GM19324 (cell line): ENCODE measurements at regions not wholly inside any gene's neighbourhood (a gene's known extent, or its start where the extent isn't known, plus 50 kb on each side); places are given as distances from the start of the nearest gene placed in this dataset.
A peak's percentile ranks its signal among the peaks of the same experiment; 100 is the strongest.
"Not testable (repeated sequence)": the region's sequence is repeated elsewhere in the genome, so short reads cannot be mapped to it uniquely, and the experiment has no call there.

Source experiments
- ATAC-seq: cut with Tn5 transposase; IDR thresholded peaks from one replicate; pipeline ENCODE4 v1.9.1; 2021; ENCODE audit warnings: mild to moderate bottlenecking, moderate library complexity; ENCODE audit not compliant: unreplicated experiment, low FRiP score

GRCh38 chr3:17928502-17929145 lies 186.2 kb upstream of the TBC1D5 start:
- ATAC-seq, result no peak

GRCh38 chr3:17927036-17927435 lies 184.6 kb upstream of the TBC1D5 start:
- ATAC-seq, result no peak

DNA sequence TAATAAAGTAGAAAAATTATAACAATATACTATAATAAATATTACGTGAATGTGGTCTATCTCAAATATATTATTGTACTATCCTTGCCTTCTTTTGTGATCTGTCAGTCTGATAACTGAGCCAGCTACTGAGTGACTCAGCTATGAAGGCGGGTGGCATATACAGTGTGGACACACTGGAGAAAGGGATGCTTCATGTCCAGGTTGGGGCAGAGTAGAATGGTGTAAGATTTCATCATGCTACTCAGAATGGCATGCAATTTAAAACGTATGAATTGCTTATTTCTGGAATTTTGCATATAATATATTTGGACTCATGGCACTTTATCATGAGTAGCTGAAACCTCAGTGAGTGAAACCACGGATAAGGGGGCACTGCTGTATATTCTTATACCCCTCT lies 172.9 kb upstream of the TBC1D5 start:
- no peak for ATAC-seq

- no peak for ATAC-seq
Observed at GRCh38 chr3:17913359-17913758, 170.9 kb upstream of the TBC1D5 start.

GRCh38 chr3:17911986-17912760 lies 169.7 kb upstream of the TBC1D5 start:
- ATAC-seq, result no peak

DNA sequence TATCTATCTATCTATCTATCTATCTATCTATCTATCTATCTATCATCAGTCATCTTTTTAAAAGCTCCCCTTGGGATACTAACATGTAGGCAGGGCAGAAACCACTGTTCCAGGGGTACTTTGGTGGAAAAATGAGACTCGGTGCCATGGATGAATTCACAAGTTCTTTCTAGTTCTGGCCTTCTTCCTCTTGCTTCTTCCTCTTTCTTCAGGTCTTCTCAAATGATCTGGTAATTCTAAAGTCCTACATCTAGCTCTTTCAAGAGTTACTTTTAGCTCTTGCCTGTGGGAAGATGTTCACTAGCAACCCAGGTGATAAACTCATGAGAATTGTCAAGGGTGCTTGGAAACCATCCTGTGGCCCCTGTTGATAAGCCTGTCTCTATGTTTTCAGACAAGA lies 168.5 kb upstream of the TBC1D5 start:
- ATAC-seq, result no peak

DNA sequence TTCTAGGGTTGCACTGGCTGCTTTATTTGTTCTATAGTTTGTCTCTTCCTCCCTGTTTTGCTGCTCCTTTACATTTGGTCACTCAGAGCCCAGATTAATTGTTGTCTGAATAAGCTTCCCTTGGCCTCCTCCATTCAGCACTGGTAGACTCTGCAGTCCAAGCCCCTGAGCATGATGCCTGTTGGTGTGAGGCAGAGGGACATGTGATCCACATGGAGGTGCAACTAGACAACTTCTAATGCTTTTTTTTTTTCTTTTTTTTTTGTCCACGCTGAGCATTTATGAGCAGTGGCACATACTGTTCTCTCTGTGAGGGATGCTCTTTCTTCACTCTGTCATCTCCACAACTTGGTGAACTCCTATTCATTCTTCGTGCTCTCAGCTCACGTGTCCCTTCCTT lies 167.3 kb upstream of the TBC1D5 start:
- no peak for ATAC-seq

DNA sequence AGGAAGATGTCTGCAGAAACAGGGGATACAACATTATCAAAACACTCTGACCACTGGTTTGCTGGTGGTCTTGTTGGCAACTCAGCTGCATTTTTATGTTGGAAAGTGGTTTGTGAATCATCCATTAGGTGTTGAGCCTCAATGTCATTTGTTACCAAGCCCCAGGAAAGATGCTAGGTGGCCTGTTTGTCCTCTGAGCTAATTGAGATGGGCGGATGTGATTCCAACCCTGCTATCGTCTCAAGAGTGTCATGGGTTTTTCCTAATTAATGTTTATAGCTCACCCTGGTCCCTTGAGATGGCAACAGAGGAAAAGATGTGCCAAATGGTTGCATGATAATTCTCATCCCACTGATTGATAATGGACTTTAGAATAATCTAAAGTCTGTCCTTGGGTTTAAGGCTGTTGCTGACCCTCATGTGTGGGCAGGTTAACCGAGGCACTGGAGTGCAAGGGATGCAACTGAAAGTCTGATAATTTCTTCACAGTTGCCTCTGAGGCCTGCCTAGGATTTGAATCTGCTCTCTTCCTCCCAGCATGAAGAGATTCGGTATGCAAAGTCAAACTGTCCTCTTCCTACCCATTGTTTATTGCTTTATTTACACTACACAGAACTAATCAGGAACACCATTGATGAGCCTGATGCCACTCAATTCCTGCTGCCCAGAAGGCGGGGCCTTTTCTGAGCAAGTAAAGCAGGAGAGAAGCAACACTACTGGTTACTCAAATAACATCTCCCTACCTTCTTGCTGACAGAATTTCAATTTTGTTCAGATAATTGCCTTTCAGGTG lies 166.2 kb upstream of the TBC1D5 start:
- no peak for ATAC-seq

- ATAC-seq, result no peak
Observed at GRCh38 chr3:17905996-17906395, 163.6 kb upstream of the TBC1D5 start.

GRCh38 chr3:17901893-17902292 lies 159.5 kb upstream of the TBC1D5 start:
- no peak for ATAC-seq

- ATAC-seq, result peak; percentile 53
Observed at GRCh38 chr3:17894434-17895060, 152.1 kb upstream of the TBC1D5 start.

DNA sequence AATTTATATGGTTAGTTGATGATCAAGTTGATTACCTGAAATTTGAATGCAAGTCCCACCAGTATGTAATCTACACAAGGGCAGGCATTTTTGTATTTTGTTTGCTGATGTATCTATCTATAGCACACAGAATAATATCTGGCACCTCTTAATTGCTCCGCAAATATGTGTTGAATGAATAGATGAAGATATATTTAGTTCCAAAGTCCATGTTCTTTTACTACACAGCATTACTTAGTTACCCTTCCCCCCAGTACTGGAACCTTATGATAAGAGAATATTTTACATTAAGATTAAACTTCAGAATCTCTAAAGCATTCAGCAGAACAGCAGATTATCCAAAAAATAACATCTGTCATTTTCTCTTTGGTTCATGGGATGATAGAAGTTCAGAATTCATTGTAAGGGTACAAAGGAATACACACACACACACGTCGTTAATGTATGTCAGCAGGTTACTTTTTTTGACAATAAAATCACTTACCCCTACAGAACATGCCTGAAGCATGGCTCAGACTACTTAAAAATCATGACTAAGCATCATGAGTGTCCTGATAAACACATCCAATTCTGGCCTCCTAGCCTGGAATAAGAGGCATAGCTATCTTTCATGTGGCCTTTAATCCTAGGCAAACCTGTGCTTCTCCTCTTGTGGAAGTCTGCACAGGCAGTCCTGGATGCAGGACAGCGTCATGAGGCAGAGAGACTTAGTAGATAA lies 148.9 kb upstream of the TBC1D5 start:
- no peak for ATAC-seq

GRCh38 chr3:17885986-17886385 lies 143.6 kb upstream of the TBC1D5 start:
- ATAC-seq, result no peak

DNA sequence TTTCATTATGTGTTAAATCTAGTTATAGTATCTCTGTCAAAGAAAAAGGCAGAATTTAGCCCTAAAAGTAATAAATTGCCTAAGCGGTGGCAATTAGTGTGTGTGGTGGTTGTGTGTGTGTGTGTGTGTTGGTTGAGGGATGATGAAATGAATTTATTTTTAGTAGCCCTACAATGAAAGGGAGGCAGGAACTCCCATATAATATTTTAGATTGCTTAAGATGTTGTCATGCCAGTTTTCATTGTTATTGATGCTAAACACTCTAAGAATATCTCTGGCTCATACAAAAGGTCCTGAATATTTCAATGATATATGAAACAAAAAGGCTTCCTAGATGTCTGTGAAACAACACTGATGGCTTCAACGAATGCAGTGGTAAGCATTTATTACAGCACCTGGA lies 140.6 kb upstream of the TBC1D5 start:
- no peak for ATAC-seq

- ATAC-seq, result no peak
Observed at GRCh38 chr3:17877299-17877698, 134.9 kb upstream of the TBC1D5 start.

- ATAC-seq, result no peak
Observed at GRCh38 chr3:17874636-17875035, 132.2 kb upstream of the TBC1D5 start.

- no peak for ATAC-seq
Observed at GRCh38 chr3:17872457-17872856, 130.0 kb upstream of the TBC1D5 start.

DNA sequence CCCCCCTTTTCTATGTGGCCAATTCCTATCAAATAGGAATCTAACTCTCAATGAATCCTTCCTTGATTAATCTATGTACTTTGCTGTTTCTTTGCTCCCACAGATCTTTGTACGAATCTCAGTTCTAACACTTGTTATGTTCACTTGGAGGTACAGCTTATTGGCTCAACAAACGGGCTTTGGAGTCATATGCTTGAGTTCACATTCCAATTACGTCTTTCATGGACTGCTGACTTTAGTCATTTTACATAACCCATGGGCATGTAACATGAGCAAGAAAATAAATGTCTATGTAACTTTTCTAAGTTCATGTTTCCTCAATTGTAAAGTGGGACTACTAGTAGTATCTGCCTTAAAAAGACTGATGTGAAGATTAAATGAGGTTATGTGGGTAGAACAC lies 123.2 kb upstream of the TBC1D5 start:
- ATAC-seq, result no peak

DNA sequence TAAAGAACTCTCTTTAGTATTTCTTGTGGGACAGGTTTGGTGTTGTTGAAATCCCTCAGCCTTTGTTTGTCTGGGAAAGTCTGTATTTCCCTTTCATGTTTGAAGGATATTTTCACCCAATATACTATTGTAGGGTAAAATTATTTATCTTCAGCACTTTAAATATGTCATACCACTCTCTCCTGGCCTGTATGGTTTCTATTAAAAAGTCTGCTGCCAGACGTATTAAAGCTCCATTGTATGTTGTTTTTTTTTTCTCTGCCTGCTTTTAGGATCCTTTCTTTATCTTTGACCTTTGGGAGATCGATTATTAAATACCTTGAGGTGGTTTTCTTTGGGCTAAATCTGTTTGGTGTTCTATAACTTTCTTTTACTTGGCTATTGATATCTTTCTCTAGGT lies 119.0 kb upstream of the TBC1D5 start:
- no peak for ATAC-seq

DNA sequence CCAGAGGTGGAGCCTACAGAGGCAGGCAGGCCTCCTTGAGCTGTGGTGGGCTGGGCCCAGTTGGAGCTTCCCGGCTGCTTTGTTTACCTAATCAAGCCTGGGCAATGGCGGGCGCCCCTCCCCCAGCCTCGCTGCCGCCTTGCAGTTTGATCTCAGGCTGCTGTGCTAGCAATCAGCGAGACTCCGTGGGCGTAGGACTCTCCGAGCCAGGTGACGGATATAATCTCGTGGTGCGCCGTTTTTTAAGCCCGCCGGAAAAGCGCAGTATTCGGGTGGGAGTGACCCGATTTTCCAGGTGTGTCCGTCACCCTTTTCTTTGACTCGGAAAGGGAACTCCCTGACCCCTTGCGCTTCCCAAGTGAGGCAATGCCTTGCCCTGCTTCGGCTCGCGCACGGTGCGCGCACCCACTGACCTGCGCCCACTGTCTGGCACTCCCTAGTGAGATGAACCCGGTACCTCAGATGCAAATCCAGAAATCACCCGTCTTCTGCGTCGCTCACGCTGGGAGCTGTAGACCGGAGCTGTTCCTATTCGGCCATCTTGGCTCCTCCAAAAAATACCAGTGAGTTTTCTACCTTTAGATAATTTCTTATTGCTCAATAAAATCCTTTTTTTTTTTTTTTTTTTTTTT lies 118.5 kb upstream of the TBC1D5 start:
- ATAC-seq, result not testable (repeated sequence)
